ENCODE measurements at regions not wholly inside any gene's neighbourhood (a gene's known extent, or its start where the extent isn't known, plus 50 kb on each side); places are given as distances from the start of the nearest gene placed in this dataset.

- H3K4me3 ChIP-seq (ENCODE audit: low read length in 3 of 3): no peak overlapping the region
- FAIRE-seq (no peak), DNase-seq (no peak)
- H3K9me3 ChIP-seq (ENCODE audit: control insufficient read depth in 2 of 3, insufficient read depth in 1 of 3, low read length in 3 of 3): no peaks in the 10 kb centered on the region
- TF ChIP-seq, protein P1, sequence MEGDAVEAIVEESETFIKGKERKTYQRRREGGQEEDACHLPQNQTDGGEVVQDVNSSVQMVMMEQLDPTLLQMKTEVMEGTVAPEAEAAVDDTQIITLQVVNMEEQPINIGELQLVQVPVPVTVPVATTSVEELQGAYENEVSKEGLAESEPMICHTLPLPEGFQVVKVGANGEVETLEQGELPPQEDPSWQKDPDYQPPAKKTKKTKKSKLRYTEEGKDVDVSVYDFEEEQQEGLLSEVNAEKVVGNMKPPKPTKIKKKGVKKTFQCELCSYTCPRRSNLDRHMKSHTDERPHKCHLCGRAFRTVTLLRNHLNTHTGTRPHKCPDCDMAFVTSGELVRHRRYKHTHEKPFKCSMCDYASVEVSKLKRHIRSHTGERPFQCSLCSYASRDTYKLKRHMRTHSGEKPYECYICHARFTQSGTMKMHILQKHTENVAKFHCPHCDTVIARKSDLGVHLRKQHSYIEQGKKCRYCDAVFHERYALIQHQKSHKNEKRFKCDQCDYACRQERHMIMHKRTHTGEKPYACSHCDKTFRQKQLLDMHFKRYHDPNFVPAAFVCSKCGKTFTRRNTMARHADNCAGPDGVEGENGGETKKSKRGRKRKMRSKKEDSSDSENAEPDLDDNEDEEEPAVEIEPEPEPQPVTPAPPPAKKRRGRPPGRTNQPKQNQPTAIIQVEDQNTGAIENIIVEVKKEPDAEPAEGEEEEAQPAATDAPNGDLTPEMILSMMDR (IDR thresholded peaks at IDR 0.05; ENCODE audit: borderline replicate concordance, extremely low read depth, insufficient read depth): no peak
- no peaks in the 10 kb centered on the region for H3K27me3 ChIP-seq (ENCODE audit: control insufficient read depth, insufficient read depth, low read length)
- H3K27ac ChIP-seq (ENCODE audit: low read depth in 2 of 2, low read length in 2 of 2): no peak overlapping the region
- no peaks in the 10 kb centered on the region for H3K4me1 ChIP-seq (ENCODE audit: control insufficient read depth in 2 of 3, insufficient read depth in 2 of 3, low read depth in 1 of 3, low read length in 3 of 3)
- intact Hi-C loops (cut with DNase I): no loop called here
- no peaks in the 10 kb centered on the region for H3K36me3 ChIP-seq (ENCODE audit: control insufficient read depth in 2 of 3, insufficient read depth in 3 of 3, low read length in 3 of 3)
- H3K9ac ChIP-seq (ENCODE audit: low read length in 3 of 3): no peak overlapping the region
Measured at GRCh38 chr20:7387638-7388193, 552.5 kb downstream of the HAO1 start.

DNA sequence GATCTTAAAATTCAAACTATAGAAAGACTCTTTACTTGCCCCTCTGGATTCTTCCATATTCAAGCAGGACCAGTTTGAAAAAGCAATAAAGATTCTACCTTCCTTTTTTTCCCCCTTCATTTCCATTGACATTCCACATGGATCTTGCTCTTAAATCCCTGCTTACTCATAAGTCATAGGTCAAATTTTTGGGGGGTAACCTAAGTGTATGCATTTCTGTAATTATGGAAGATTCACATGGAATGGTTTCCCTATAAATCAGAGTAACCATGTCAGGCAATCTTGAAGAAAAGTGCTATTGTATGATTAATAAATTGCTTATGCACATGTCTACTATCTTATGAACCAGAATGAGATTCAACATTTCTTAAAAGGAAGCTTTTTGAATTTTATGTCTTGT, 551.0 kb downstream of the HAO1 start:
- H3K4me3 ChIP-seq (ENCODE audit: low read length in 3 of 3): no peak overlapping the region
- FAIRE-seq: no peak
- H3K27me3 ChIP-seq (ENCODE audit: control insufficient read depth, insufficient read depth, low read length): no peaks in the 10 kb centered on the region
- intact Hi-C loops (cut with DNase I): no loop called here
- H3K9me3 ChIP-seq (ENCODE audit: control insufficient read depth in 2 of 3, insufficient read depth in 1 of 3, low read length in 3 of 3): no peaks in the 10 kb centered on the region
- no peak overlapping the region for H3K9ac ChIP-seq (ENCODE audit: low read length in 3 of 3)
- no peak overlapping the region for H3K27ac ChIP-seq (ENCODE audit: low read depth in 2 of 2, low read length in 2 of 2)
- H3K4me1 ChIP-seq (ENCODE audit: control insufficient read depth in 2 of 3, insufficient read depth in 2 of 3, low read depth in 1 of 3, low read length in 3 of 3): no peaks in the 10 kb centered on the region
- H3K36me3 ChIP-seq (ENCODE audit: control insufficient read depth in 2 of 3, insufficient read depth in 3 of 3, low read length in 3 of 3): no peaks in the 10 kb centered on the region
- DNase-seq: no peak
- TF ChIP-seq, protein P1 (IDR thresholded peaks at IDR 0.05; ENCODE audit: borderline replicate concordance, extremely low read depth, insufficient read depth): no peak

- Histone ChIP-seq H3K27ac (ENCODE audit: low read depth in 2 of 2, low read length in 2 of 2) (no peak overlapping the region), H3K9me3 (ENCODE audit: control insufficient read depth in 2 of 3, insufficient read depth in 1 of 3, low read length in 3 of 3) (no peaks in the 10 kb centered on the region), H3K9ac (ENCODE audit: low read length in 3 of 3) (no peak overlapping the region), H3K4me1 (ENCODE audit: control insufficient read depth in 2 of 3, insufficient read depth in 2 of 3, low read depth in 1 of 3, low read length in 3 of 3) (no peaks in the 10 kb centered on the region), H3K4me3 (ENCODE audit: low read length in 3 of 3) (no peak overlapping the region), H3K27me3 (ENCODE audit: control insufficient read depth, insufficient read depth, low read length) (no peaks in the 10 kb centered on the region), H3K36me3 (ENCODE audit: control insufficient read depth in 2 of 3, insufficient read depth in 3 of 3, low read length in 3 of 3) (no peaks in the 10 kb centered on the region)
- intact Hi-C loops (cut with DNase I): no loop called here
- no peak for DNase-seq
- TF ChIP-seq, protein P1 (IDR thresholded peaks at IDR 0.05; ENCODE audit: borderline replicate concordance, extremely low read depth, insufficient read depth): no peak
- FAIRE-seq: no peak
Measured at GRCh38 chr20:7392542-7393206, 547.6 kb downstream of the HAO1 start.
